ENCODE measurements at regions not wholly inside any gene's neighbourhood (a gene's known extent, or its start where the extent isn't known, plus 50 kb on each side); places are given as distances from the start of the nearest gene placed in this dataset.
A peak's percentile ranks its signal among the peaks of the same experiment; 100 is the strongest.

GRCh38 chr6:122524056-122524455 is 52.4 kb upstream of the SERINC1 start:
- DNase-seq (ENCODE audit: low spot score) = no peak

GRCh38 chr6:122530440-122531046 is 58.9 kb upstream of the SERINC1 start:
- peak; percentile 80 for DNase-seq (ENCODE audit: low spot score)

- DNase-seq (ENCODE audit: low spot score) = no peak
Observed at GRCh38 chr6:122548281-122548680, 61.9 kb upstream of the PKIB start.

- no peak for DNase-seq (ENCODE audit: low spot score)
Observed at GRCh38 chr6:122548820-122549219, 61.4 kb upstream of the PKIB start.

- no peak for DNase-seq (ENCODE audit: low spot score)
Observed at GRCh38 chr6:122553697-122554096, 56.5 kb upstream of the PKIB start.

- no peak for DNase-seq (ENCODE audit: low spot score)
Observed at GRCh38 chr6:122555561-122555960, 54.6 kb upstream of the PKIB start.

GRCh38 chr6:122558080-122558479 is 52.1 kb upstream of the PKIB start:
- no peak for DNase-seq (ENCODE audit: low spot score)
